Testis (tissue), 2 donors: ENCODE measurements at regions not wholly inside any gene's neighbourhood (a gene's known extent, or its start where the extent isn't known, plus 50 kb on each side); places are given as distances from the start of the nearest gene placed in this dataset.

Experiments used
- DNase-seq: peaks from one replicate; pipeline ENCODE4 v3.0.0-alpha.2; 2019
- H3K27ac ChIP-seq, 2 donors: fragments of 200-600 bp; sonication (generic); one replicate each; pipeline ENCODE4 v1.5.1; 2019
- H3K27me3 ChIP-seq: fragments of 200-600 bp; sonication (generic); one replicate; pipeline ENCODE4 v1.5.1; 2019
- H3K36me3 ChIP-seq: fragments of 200-600 bp; sonication (generic); one replicate; pipeline ENCODE4 v1.5.1; 2017; ENCODE audit warnings: low read depth; ENCODE audit errors: missing control alignments
- H3K4me1 ChIP-seq: fragments of 200-600 bp; sonication (generic); one replicate; pipeline ENCODE4 v1.5.1; 2019
- H3K4me3 ChIP-seq, 2 donors: fragments of 200-600 bp; sonication (generic); one replicate each; pipeline ENCODE4 v1.5.1; 2017 to 2019
- H3K9me3 ChIP-seq: fragments of 200-600 bp; sonication (generic); one replicate; pipeline ENCODE4 v1.5.1; 2017
- POLR2A ChIP-seq: fragments of 450-650 bp; IDR thresholded peaks from one replicate; pipeline ENCODE4 v1.6.1; 2017; ENCODE audit warnings: antibody characterized with exemption, mild to moderate bottlenecking, moderate library complexity
- WGBS, 2 donors: methylation state at CpG; one replicate each; pipeline ENCODE4 v1.1.5; 2018; 5-methylcytosine and 5-hydroxymethylcytosine counted together
- intact Hi-C: fragments of 100-400 bp; cut with DNase I; formaldehyde crosslinking; loops from one replicate; pipeline ENCODE4 v1.15.1; 2023; ENCODE audit warnings: low total_unique reads
- TF ChIP-seq, protein P1 (sequence below), 3 experiments: fragments of 450-650 bp in 2 of 3; fragments of 200-600 bp in 1 of 3; sonication (generic) in 1 of 3; IDR thresholded peaks; one replicate each; pipeline ENCODE4 v1.5.1; 2016 to 2019; ENCODE audit warnings: antibody characterized with exemption in 3 of 3, mild to moderate bottlenecking in 2 of 3, moderate library complexity in 1 of 3

DNA sequence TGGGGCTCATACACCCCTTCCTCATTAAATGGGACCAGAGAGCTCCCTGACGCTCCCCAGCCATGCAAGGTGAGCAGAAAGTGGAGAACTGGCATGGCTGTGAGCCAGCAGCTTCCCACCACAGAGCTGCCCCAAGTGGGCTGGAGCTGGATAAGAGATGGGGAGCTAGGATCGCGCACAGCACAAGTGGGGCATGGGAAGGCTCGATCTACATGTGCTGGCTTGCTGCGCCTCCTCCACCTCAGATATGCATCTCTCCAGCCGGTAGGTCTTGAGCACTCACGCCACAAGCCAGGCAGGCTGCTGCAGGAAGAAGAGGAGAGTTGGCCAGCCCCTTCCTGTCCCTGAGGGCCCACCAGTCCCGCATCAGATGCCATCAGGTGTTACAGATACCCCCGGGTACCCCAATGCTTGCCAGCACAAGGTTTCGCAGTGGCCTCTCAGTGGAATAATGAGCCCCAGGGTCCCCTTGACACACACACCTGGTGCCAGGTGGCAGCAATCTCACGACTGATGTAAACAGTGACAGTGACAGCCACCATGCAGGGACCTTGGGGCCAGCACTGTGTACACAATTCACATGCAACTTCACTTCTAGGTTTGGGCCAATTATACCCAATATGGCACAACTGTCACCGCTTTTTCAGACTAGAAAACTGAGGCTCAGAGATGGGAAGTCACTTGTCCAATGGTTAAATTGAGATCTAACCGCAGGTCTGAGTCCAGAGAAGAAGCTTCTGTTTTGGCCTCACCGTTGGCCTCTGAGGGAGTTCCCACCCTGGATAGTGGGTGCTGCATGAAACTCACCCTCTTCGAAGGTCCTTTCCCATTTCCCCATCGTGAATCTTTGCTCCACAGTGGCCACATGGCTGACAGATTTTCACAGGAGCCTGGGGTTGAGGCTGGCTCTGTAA lies 79.3 kb downstream of the OAT start:
- H3K27me3 ChIP-seq: no peaks in the 10 kb centered on the region
- intact Hi-C loops: no loop called here
- no peak for TF ChIP-seq POLR2A
- TF ChIP-seq, protein P1, sequence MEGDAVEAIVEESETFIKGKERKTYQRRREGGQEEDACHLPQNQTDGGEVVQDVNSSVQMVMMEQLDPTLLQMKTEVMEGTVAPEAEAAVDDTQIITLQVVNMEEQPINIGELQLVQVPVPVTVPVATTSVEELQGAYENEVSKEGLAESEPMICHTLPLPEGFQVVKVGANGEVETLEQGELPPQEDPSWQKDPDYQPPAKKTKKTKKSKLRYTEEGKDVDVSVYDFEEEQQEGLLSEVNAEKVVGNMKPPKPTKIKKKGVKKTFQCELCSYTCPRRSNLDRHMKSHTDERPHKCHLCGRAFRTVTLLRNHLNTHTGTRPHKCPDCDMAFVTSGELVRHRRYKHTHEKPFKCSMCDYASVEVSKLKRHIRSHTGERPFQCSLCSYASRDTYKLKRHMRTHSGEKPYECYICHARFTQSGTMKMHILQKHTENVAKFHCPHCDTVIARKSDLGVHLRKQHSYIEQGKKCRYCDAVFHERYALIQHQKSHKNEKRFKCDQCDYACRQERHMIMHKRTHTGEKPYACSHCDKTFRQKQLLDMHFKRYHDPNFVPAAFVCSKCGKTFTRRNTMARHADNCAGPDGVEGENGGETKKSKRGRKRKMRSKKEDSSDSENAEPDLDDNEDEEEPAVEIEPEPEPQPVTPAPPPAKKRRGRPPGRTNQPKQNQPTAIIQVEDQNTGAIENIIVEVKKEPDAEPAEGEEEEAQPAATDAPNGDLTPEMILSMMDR (IDR thresholded peaks at IDR 0.05): no peak
- H3K4me1 ChIP-seq: no peaks in the 10 kb centered on the region
- H3K4me3 ChIP-seq: no peak overlapping the region
- H3K9me3 ChIP-seq: no peaks in the 10 kb centered on the region
- no peak for DNase-seq
- no peak overlapping the region for H3K27ac ChIP-seq
- H3K36me3 ChIP-seq: no peaks in the 10 kb centered on the region
- WGBS, 2 donors: 89 to 90% methylated on average over 15 to 16 of the region's 16 CpGs

DNA sequence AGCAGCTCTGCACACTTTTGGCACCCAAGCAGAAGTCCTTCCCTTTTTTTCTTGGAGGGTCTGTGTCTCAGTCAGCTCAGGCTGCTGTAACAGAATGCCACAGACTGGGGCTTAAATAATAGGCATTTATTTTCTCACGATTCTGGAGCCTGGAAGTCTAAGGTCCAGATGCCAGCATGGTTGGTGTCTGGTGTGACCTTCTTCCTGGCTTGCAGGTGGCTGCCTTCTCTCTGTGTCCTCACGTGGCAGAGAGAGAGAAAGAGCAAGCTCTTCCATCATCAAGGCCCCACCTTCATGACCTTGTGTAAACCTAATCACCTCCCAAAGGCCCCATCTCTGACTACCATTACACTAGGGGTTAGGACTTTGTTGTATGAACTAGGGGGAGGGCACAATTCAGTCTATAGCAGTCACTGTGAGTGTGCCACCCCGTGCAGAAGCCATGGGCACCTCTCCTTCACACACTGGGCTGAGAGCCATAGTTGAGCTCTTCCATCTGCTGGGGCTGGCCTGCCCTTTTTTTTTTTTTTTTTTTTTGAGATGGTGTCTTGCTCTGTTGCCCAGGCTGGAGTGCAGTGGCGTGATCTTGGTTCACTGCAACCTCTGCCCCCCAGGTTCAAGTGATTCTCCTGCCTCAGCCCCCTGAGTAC lies 80.3 kb downstream of the OAT start:
- intact Hi-C loops: no loop called here
- no peak overlapping the region for H3K27ac ChIP-seq
- H3K36me3 ChIP-seq: no peaks in the 10 kb centered on the region
- 82 to 84% methylated on average over 4 of the region's 4 CpGs for WGBS, 2 donors
- no peak for DNase-seq
- no peaks in the 10 kb centered on the region for H3K4me1 ChIP-seq
- H3K4me3 ChIP-seq: no peak overlapping the region
- no peaks in the 10 kb centered on the region for H3K9me3 ChIP-seq
- TF ChIP-seq, protein P1 (IDR thresholded peaks at IDR 0.05): no peak
- TF ChIP-seq POLR2A: no peak
- no peaks in the 10 kb centered on the region for H3K27me3 ChIP-seq

DNA sequence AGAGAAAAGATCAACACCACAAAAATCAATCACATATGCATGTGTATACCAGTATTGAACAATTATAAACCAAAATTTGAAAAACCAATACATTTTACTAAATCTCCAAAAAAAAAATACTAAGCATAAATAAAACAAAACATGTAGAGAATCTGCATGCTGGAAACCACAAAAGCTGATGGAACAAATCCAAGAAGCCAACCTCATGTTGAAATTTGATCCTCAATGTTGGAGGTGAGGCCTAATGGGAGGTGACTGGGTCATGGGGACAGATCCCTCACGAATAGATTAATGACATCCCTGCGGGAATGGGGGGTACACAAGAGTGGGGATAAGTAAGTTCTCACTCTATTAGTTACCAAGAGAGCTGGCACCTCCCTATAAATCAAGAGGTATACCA lies 82.5 kb downstream of the OAT start:
- H3K36me3 ChIP-seq: no peaks in the 10 kb centered on the region
- no peaks in the 10 kb centered on the region for H3K27me3 ChIP-seq
- no peak overlapping the region for H3K4me3 ChIP-seq
- no peaks in the 10 kb centered on the region for H3K4me1 ChIP-seq
- TF ChIP-seq POLR2A: no peak
- TF ChIP-seq, protein P1 (IDR thresholded peaks at IDR 0.05): no peak
- H3K9me3 ChIP-seq: no peaks in the 10 kb centered on the region
- intact Hi-C loops: no loop called here
- no peak overlapping the region for H3K27ac ChIP-seq
- WGBS, 2 donors: 45 to 47% methylated on average over 2 of the region's 2 CpGs
- DNase-seq: no peak

GRCh38 chr10:124333931-124334330 lies 84.8 kb downstream of the OAT start:
- H3K27me3 ChIP-seq: no peaks in the 10 kb centered on the region
- intact Hi-C loops: no loop called here
- H3K9me3 ChIP-seq: no peaks in the 10 kb centered on the region
- DNase-seq: no peak
- no peaks in the 10 kb centered on the region for H3K4me1 ChIP-seq
- no peak overlapping the region for H3K4me3 ChIP-seq
- 59% methylated on average over 1 of the region's 1 CpG for WGBS, 2 donors
- no peak for TF ChIP-seq POLR2A
- TF ChIP-seq, protein P1 (IDR thresholded peaks at IDR 0.05): no peak
- H3K27ac ChIP-seq: no peak overlapping the region
- no peaks in the 10 kb centered on the region for H3K36me3 ChIP-seq
